K562 (cell line): ENCODE measurements at regions not wholly inside any gene's neighbourhood (a gene's known extent, or its start where the extent isn't known, plus 50 kb on each side); places are given as distances from the start of the nearest gene placed in this dataset.

Source experiments
- ATAC-seq: fragments of 200-7000 bp; cut with Tn5 transposase; 3 replicates; pipeline ENCODE4 v1.9.1; 2020; ENCODE audit warnings: moderate library complexity
- BruUV-seq: library from RNA; stranded (reverse); fragments of 400-500 nt; replicated peaks from 2 replicates; lab custom pipeline; 2021; lab: Mats Ljungman, UMichigan
- CTCF ChIA-PET: fragments of 300-600 bp; formaldehyde crosslinking; extraction: SDS; loops from one replicate; lab custom pipeline; 2021; ENCODE audit warnings: low intra/inter-chr PET ratio; lab: Yijun Ruan, JAX
- POLR2A ChIA-PET: fragments of 300-600, 350-650 bp; sonication (Branson Sonifier 250); formaldehyde crosslinking; extraction: SDS; loops from one replicate; lab custom pipeline; 2021; ENCODE audit warnings: antibody characterized with exemption, inconsistent platforms; lab: Yijun Ruan, JAX
- DNase-seq, 4 experiments: peaks; one replicate each; pipeline versions ENCODE4 v3.0.0 to v3.0.0-alpha.2; 2011 to 2018; ENCODE audit warnings: low spot score in 3 of 4, mixed read lengths in 3 of 4; ENCODE audit errors: extremely low read depth in 1 of 4
- FAIRE-seq: peaks from 2 replicates; lab custom pipeline; 2011; peaks lifted over from hg19 to GRCh38; lab: Jason Lieb, UNC
- H2AFZ ChIP-seq: 2 replicates; pipeline ENCODE4 v1.6.0; 2011; ENCODE audit warnings: low read depth, low read length, control low read depth, inconsistent platforms
- H3K27ac ChIP-seq: fragments of 200-600 bp; 3 replicates; pipeline ENCODE4 v1.8.0; 2011; ENCODE audit warnings: low read depth, mild to moderate bottlenecking, control low read depth, inconsistent platforms, low read length, moderate library complexity, mixed read lengths; ENCODE audit errors: extremely low read depth
- H3K27me3 ChIP-seq, 2 experiments: fragments of 300-600 bp in 1 of 2; 2 replicates in 1 of 2; 3 replicates in 1 of 2; pipeline versions ENCODE4 v1.6.0 to v1.8.0; 2011; ENCODE audit warnings: inconsistent platforms in 2 of 2, low read length in 2 of 2, mild to moderate bottlenecking in 1 of 2, mixed read lengths in 1 of 2, moderate library complexity in 1 of 2; ENCODE audit not compliant: control insufficient read depth in 2 of 2, insufficient read depth in 2 of 2
- H3K36me3 ChIP-seq: fragments of 300-600 bp; 3 replicates; pipeline ENCODE4 v1.8.0; 2011; ENCODE audit warnings: mild to moderate bottlenecking, low read length, inconsistent platforms; ENCODE audit not compliant: control insufficient read depth, insufficient read depth
- H3K4me1 ChIP-seq, 2 experiments: fragments of 200-600 bp in 1 of 2; replicated peaks in 1 of 2; 2 replicates in 1 of 2; 3 replicates in 1 of 2; pipeline versions ENCODE4 v1.5.1 to v1.8.0; 2011; ENCODE audit warnings: inconsistent platforms in 2 of 2, low read length in 2 of 2, mild to moderate bottlenecking in 1 of 2, mixed read lengths in 1 of 2, moderate library complexity in 1 of 2; ENCODE audit not compliant: control insufficient read depth in 2 of 2, insufficient read depth in 2 of 2
- H3K4me2 ChIP-seq: 2 replicates; pipeline ENCODE4 v1.6.1; 2011; ENCODE audit warnings: low read length, control low read depth, inconsistent platforms, mixed read lengths; ENCODE audit not compliant: insufficient read depth
- H3K4me3 ChIP-seq: fragments of 200-600 bp; sonication (generic), shearing (Covaris generic); 2 replicates; pipeline ENCODE4 v1.5.1; 2016; ENCODE audit warnings: control low read depth, inconsistent platforms
- H3K79me2 ChIP-seq: fragments of 200-600 bp; 3 replicates; pipeline ENCODE4 v1.8.0; 2011; ENCODE audit warnings: low read length, inconsistent platforms; ENCODE audit not compliant: control insufficient read depth, insufficient read depth
- H3K9ac ChIP-seq, 2 experiments: 2 replicates each; pipeline versions ENCODE4 v1.6.0 to v1.6.1; 2011; ENCODE audit warnings: low read depth in 2 of 2, low read length in 2 of 2, control low read depth in 1 of 2, inconsistent platforms in 1 of 2, mild to moderate bottlenecking in 1 of 2, mixed read lengths in 1 of 2; ENCODE audit not compliant: insufficient read depth in 1 of 2
- H3K9me1 ChIP-seq: one replicate; pipeline ENCODE4 v1.6.0; 2011; ENCODE audit warnings: inconsistent platforms, mild to moderate bottlenecking, low read length, moderate library complexity; ENCODE audit not compliant: control insufficient read depth, insufficient read depth
- H3K9me3 ChIP-seq: replicated peaks from 2 replicates; pipeline ENCODE4 v1.5.1; 2011; ENCODE audit warnings: low read depth, low read length, inconsistent platforms; ENCODE audit not compliant: control insufficient read depth, insufficient read depth
- H4K20me1 ChIP-seq: replicated peaks from 2 replicates; pipeline ENCODE4 v1.6.1; 2011; ENCODE audit warnings: low read length, inconsistent platforms, mixed read lengths; ENCODE audit not compliant: control insufficient read depth, insufficient read depth
- BDP1 ChIP-seq: IDR thresholded peaks from 3 replicates; pipeline ENCODE4 v1.6.1; 2011; ENCODE audit not compliant: insufficient read length, insufficient read depth
- BHLHE40 ChIP-seq: IDR thresholded peaks from 2 replicates; pipeline ENCODE4 v1.6.1; 2011; ENCODE audit warnings: low read length, improper control_type of control experiment
- CLOCK ChIP-seq: fragments of 250-450 bp; sonication (Bioruptor Pico); IDR thresholded peaks from 2 replicates; pipeline ENCODE4 v1.4.0; 2020; ENCODE audit warnings: mild to moderate bottlenecking, moderate library complexity, borderline replicate concordance
- DDX20 ChIP-seq: fragments of 450-650 bp; IDR thresholded peaks from 2 replicates; pipeline ENCODE4 v1.6.1; 2016; ENCODE audit warnings: missing genetic modification characterization, low read depth, mild to moderate bottlenecking, missing compliant biosample characterization, moderate library complexity
- EZH2 ChIP-seq: IDR thresholded peaks from 2 replicates; pipeline ENCODE4 v1.6.1; 2012; ENCODE audit warnings: low read depth, mild to moderate bottlenecking, inconsistent platforms, low read length, borderline replicate concordance
- ID3 ChIP-seq, 2 experiments: fragments of 250-450 bp in 1 of 2; fragments of 450-650 bp in 1 of 2; sonication (Bioruptor Pico) in 1 of 2; IDR thresholded peaks; 2 replicates each; pipeline versions ENCODE4 v1.6.1 to v1.8.0; 2016 to 2021; ENCODE audit warnings: mild to moderate bottlenecking in 2 of 2, moderate library complexity in 2 of 2, missing compliant biosample characterization in 1 of 2, missing genetic modification characterization in 1 of 2
- KAT7 ChIP-seq: sonication (generic); formaldehyde crosslinking; IDR thresholded peaks from 2 replicates; pipeline ENCODE4 v1.8.0; 2022; ENCODE audit warnings: missing genetic modification reagents, mild to moderate bottlenecking, borderline replicate concordance
- MAFF ChIP-seq: IDR thresholded peaks from 2 replicates; pipeline ENCODE4 v1.6.1; 2012; ENCODE audit warnings: low read length, improper control_type of control experiment
- SRSF3 ChIP-seq: fragments of 200-400 bp; formaldehyde crosslinking; IDR thresholded peaks from 2 replicates; pipeline ENCODE4 v1.6.1; 2016; ENCODE audit warnings: mild to moderate bottlenecking, low read length, moderate library complexity; ENCODE audit not compliant: insufficient read depth
- TCFL5 ChIP-seq: fragments of 250-450 bp; sonication (Bioruptor Pico); conservative IDR thresholded peaks from 2 replicates; pipeline ENCODE4 v1.6.1; 2021; ENCODE audit warnings: mild to moderate bottlenecking, moderate library complexity, matching md5 sums
- ZBTB9 ChIP-seq: fragments of 450-650 bp; formaldehyde crosslinking; IDR thresholded peaks from 2 replicates; pipeline ENCODE4 v1.4.0; 2020; ENCODE audit warnings: mild to moderate bottlenecking, moderate library complexity
- ZNF347 ChIP-seq: fragments of 450-650 bp; formaldehyde crosslinking; IDR thresholded peaks from 2 replicates; pipeline ENCODE4 v1.4.0; 2020; ENCODE audit warnings: low read depth, mild to moderate bottlenecking, moderate library complexity
- WGBS: fragments of 100-300 bp; shearing (Covaris generic); methylation state at CpG from one replicate; pipeline ENCODE4 v1.1.6; 2016; ENCODE audit warnings: low coverage, mixed read lengths; ENCODE audit not compliant: insufficient coverage; ENCODE audit errors: missing lambda C conversion rate; 5-methylcytosine and 5-hydroxymethylcytosine counted together
- in situ Hi-C: fragments of 300-500 bp; cut with MboI; formaldehyde crosslinking; loops from 4 replicates; pipeline ENCODE4 v1.15.0; 2018; ENCODE audit warnings: inconsistent platforms, mixed read lengths
- intact Hi-C: fragments of 100-400 bp; cut with micrococcal nuclease; formaldehyde crosslinking; loops from 2 replicates; pipeline ENCODE4 v1.14.2; 2022

GRCh38 chr22:48900327-48900597, 927.4 kb downstream of the BRD1 start:
- no TSS peak for BruUV-seq

More at GRCh38 chr22:48900327-48900597, 927.4 kb downstream of the BRD1 start:
- ATAC-seq, result no peak
- TF ChIP-seq TCFL5 (CRISPR knock-in tag) (no peak), DDX20 (no peak), ID3 (CRISPR knock-in tag; IDR thresholded peaks at IDR 0.05) (no peak), ID3 (tag; IDR thresholded peaks at IDR 0.05) (no peak), KAT7 (no peak), ZBTB9 (CRISPR knock-in tag) (no peak), SRSF3 (no peak), MAFF (no peak), ZNF347 (CRISPR knock-in tag) (no peak), BHLHE40 (no peak), EZH2 (no peak), BDP1 (no peak), CLOCK (no peak)
- no peak for DNase-seq
- H3K4me1 ChIP-seq, result no peaks in the 10 kb centered on the region
- intact Hi-C loops, result no loop called here
- no peak overlapping the region for H3K4me2 ChIP-seq
- no peaks in the 10 kb centered on the region for H3K79me2 ChIP-seq
- no peak overlapping the region for H3K4me3 ChIP-seq
- H3K9ac ChIP-seq, result no peak overlapping the region
- CTCF ChIA-PET, result no interaction called here
- in situ Hi-C loops, result no loop called here
- H3K9me1 ChIP-seq, result no peaks in the 10 kb centered on the region
- no peaks in the 10 kb centered on the region; the same call in 1 of the 2 replicates for H4K20me1 ChIP-seq
- no peaks in the 10 kb centered on the region for H3K9me3 ChIP-seq
- no peaks in the 10 kb centered on the region for H3K36me3 ChIP-seq
- H3K27me3 ChIP-seq, result peaks cover 0 to 18% of the 10 kb centered on the region in 2 experiments; a peak in 2 of 5 replicates
- H3K27ac ChIP-seq, result no peak overlapping the region
- H2AFZ ChIP-seq, result no peak overlapping the region
- FAIRE-seq, result no peak
- 0% methylated on average over 2 of the region's 2 CpGs for WGBS
- POLR2A ChIA-PET, result no interaction called here
